GM12865 (cell line): ENCODE measurements at regions not wholly inside any gene's neighbourhood (a gene's known extent, or its start where the extent isn't known, plus 50 kb on each side); places are given as distances from the start of the nearest gene placed in this dataset.

ENCODE experiments used
- DNase-seq: peaks from one replicate; pipeline ENCODE4 v3.0.0; 2010; ENCODE audit warnings: low read depth
- H3K4me3 ChIP-seq: 2 replicates; pipeline ENCODE4 v1.5.1; 2011; ENCODE audit warnings: mild to moderate bottlenecking, low read depth, low read length, control low read depth
- TF ChIP-seq, protein P1 (sequence below): IDR thresholded peaks from 2 replicates; pipeline ENCODE4 v1.5.1; 2011; ENCODE audit warnings: low read length, control low read depth, low read depth, inconsistent platforms; ENCODE audit not compliant: insufficient read depth; ENCODE audit errors: missing control alignments

DNA sequence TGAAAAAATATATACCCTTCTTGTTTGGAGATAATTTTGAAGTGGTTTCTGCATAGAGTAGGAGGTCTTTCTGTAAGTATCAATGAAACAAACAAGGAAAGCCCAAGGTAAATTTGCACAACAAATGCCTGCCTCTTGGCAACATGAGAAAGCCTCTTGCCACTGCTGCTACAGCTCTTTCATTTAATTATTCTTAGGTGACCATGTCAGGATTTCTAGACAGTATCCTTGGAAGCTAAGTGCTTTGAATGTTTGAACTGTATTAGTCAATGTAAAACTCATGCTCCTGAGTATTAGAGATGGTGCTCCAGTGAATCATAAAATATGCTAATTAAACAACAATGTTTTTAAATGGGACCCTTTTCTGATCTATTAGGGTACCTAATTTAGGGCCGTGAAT is 81.2 kb upstream of the ITGB1 start:
- H3K4me3 ChIP-seq = no peak overlapping the region
- TF ChIP-seq, protein P1, sequence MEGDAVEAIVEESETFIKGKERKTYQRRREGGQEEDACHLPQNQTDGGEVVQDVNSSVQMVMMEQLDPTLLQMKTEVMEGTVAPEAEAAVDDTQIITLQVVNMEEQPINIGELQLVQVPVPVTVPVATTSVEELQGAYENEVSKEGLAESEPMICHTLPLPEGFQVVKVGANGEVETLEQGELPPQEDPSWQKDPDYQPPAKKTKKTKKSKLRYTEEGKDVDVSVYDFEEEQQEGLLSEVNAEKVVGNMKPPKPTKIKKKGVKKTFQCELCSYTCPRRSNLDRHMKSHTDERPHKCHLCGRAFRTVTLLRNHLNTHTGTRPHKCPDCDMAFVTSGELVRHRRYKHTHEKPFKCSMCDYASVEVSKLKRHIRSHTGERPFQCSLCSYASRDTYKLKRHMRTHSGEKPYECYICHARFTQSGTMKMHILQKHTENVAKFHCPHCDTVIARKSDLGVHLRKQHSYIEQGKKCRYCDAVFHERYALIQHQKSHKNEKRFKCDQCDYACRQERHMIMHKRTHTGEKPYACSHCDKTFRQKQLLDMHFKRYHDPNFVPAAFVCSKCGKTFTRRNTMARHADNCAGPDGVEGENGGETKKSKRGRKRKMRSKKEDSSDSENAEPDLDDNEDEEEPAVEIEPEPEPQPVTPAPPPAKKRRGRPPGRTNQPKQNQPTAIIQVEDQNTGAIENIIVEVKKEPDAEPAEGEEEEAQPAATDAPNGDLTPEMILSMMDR = no peak
- no peak for DNase-seq

DNA sequence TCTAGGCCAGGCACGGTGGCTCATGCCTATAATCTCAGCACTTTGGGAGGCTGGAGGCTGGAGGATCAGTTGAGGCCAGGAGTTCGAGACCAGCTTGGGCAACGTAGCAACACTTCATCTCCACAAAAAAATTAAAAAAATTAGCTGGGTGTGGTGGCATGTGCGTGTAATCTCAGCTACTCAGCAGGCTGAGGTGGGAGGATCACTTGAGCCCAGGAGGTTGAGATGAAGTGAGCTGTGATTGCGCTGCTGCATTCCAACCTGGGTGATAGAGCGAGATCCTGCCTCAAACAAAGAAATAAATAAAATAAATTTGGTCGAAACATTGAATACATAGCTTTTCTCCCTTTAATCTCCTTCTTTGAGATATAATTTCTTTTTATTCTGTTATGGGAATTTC is 80.6 kb upstream of the ITGB1 start:
- no peak overlapping the region for H3K4me3 ChIP-seq
- DNase-seq = no peak
- TF ChIP-seq, protein P1 = no peak

DNA sequence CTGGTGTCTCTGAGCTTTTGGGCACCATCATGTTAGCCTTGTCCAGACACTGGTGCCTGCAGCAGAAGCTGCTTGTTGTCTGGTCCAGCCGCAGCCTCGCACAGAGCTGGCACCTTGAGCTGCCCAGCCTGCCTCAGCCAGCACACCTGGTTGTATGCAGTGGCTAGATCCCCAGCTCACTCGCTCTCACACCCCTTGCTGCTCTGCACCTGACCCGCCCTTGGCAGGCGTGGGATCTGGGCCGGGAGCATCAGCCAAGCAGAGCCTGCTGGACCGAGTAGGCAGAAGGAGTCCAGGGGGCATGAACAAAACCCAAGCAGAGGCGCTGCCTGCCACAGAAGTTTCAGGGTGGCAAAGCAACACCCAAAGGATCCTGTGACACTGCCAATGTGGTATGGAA is 79.7 kb upstream of the ITGB1 start:
- TF ChIP-seq, protein P1 = no peak
- H3K4me3 ChIP-seq = no peak overlapping the region
- no peak for DNase-seq

DNA sequence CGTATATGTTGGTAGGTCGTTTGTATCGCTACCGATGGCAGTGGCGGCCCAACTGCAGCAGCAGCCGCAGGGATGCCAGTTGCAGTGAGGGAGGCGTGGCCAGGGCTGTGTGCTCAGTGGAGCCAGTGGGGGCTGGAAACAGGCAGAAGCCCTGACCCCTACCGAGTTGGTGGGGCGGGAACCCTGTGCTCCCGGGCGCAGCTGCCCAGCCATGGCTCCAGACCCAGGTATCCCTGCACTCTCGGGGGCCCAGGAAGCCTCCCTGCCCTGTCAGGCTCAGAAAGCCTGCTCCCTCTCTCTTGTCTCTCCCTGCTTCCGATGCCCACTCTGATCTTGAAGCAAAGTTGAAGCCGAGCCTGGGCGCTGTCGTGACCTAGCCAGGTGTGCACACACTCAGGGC is 78.6 kb upstream of the ITGB1 start:
- DNase-seq = no peak

DNA sequence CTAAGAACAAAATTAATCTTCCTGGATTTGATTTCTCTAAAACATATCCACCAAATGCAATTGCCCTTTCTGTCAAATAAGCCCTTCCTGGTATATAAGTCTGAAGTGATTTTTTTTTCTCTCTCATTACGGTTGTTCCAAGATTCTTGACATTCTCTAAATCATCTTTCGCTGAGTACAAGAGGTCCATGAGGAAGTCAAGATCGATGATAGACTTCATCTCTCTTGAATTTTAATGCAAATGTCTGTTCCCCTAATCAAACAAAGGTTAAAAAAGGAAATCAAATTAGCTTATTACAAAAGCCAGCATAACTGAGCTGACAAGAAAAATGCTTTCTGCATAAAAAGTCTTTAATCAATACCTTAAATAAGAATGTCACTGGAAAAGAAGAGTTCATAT is 77.4 kb upstream of the ITGB1 start:
- TF ChIP-seq, protein P1 = no peak

More for the DNA sequence above, 78.6 kb upstream of the ITGB1 start:
- no peak overlapping the region for H3K4me3 ChIP-seq
- TF ChIP-seq, protein P1 = no peak

DNA sequence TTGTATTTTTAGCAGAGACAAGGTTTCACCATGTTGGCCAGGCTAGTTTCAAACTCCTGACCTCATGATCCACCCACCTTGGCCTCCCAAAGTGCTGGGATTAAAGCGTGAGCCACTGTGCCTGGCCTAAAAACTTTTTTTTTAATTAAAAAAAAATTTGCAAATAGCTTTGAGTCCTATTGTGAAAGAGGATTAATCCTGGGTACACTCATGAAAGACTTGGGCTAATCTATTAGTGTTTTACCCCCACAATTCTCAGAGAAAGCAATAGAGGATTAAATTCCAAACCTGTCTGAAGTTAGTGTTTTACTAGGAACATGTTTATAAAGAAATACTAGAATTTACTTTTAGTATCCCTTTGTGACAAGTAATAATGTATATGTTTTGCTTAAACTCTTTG is 76.9 kb upstream of the ITGB1 start:
- H3K4me3 ChIP-seq = no peak overlapping the region
- no peak for DNase-seq
- TF ChIP-seq, protein P1 = no peak

More for the DNA sequence above, 77.4 kb upstream of the ITGB1 start:
- no peak for DNase-seq
- no peak overlapping the region for H3K4me3 ChIP-seq

DNA sequence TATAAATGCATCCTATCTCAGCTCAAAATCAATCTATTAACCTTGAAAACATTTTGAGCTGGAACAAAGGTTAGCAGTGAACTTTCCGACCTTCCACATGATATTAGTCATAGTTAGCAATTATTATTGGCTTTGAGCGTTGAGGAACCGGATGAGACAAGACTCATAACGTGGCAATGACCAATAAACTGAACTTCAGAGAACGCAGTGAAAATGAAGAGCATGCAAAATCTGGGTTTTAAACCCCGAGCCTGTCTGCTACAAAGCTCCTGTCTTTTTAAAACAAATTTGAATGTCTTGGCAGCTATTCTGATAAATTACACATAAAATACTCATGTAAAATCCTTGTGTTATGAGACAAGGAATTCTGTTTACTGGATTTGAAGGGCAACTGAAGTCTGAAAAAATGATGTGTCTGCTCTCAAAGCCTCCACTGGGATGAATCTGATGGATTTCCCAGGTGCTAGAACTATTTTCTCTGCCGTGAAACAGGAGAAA is 74.7 kb upstream of the ITGB1 start:
- DNase-seq = peak; percentile 10
- H3K4me3 ChIP-seq = no peak overlapping the region
- TF ChIP-seq, protein P1 = no peak
